Smooth muscle cell (in vitro differentiated cells): ENCODE measurements at regions not wholly inside any gene's neighbourhood (a gene's known extent, or its start where the extent isn't known, plus 50 kb on each side); places are given as distances from the start of the nearest gene placed in this dataset.

Experiments used
- DNase-seq: peaks from one replicate; lab custom pipeline; 2025; ENCODE audit not compliant: unreplicated experiment; lab: John Stamatoyannopoulos, UW
- H2AFZ ChIP-seq: fragments of 200-600 bp; sonication (generic); 2 replicates; pipeline ENCODE4 v1.6.0; 2016; ENCODE audit warnings: antibody characterized with exemption, low read depth, mild to moderate bottlenecking
- H3F3A ChIP-seq: fragments of 200-600 bp; sonication (generic); 2 replicates; pipeline ENCODE4 v1.6.0; 2017; ENCODE audit warnings: antibody characterized with exemption, low read depth
- H3K27ac ChIP-seq: fragments of 200-600 bp; sonication (generic); 2 replicates; pipeline ENCODE4 v1.5.1; 2016; ENCODE audit warnings: low read depth, mild to moderate bottlenecking
- H3K27me3 ChIP-seq: fragments of 200-600 bp; sonication (generic); 2 replicates; pipeline ENCODE4 v1.6.1; 2016; ENCODE audit warnings: low read depth, mild to moderate bottlenecking
- H3K36me3 ChIP-seq: fragments of 200-600 bp; sonication (generic); 2 replicates; pipeline ENCODE4 v1.5.1; 2016; ENCODE audit warnings: low read depth
- H3K4me1 ChIP-seq: fragments of 200-600 bp; sonication (generic); 2 replicates; pipeline ENCODE4 v1.5.1; 2016; ENCODE audit warnings: low read depth
- H3K4me2 ChIP-seq: fragments of 200-600 bp; sonication (generic); 2 replicates; pipeline ENCODE4 v1.6.0; 2016; ENCODE audit warnings: mild to moderate bottlenecking
- H3K4me3 ChIP-seq: fragments of 200-600 bp; sonication (generic); 2 replicates; pipeline ENCODE4 v1.5.1; 2016; ENCODE audit warnings: mild to moderate bottlenecking
- H3K79me2 ChIP-seq: fragments of 200-600 bp; sonication (generic); 2 replicates; pipeline ENCODE4 v1.6.0; 2016; ENCODE audit warnings: low read depth, mild to moderate bottlenecking
- H3K9ac ChIP-seq: fragments of 200-600 bp; sonication (generic); 2 replicates; pipeline ENCODE4 v1.6.0; 2016; ENCODE audit warnings: low read depth
- H3K9me3 ChIP-seq: fragments of 200-600 bp; sonication (generic); replicated peaks from 2 replicates; pipeline ENCODE4 v1.5.1; 2016; ENCODE audit warnings: low read depth
- H4K20me1 ChIP-seq: fragments of 200-600 bp; sonication (generic); 2 replicates; pipeline ENCODE4 v1.6.0; 2016; ENCODE audit warnings: low read depth
- CTCF ChIP-seq: fragments of 200-600 bp; sonication (generic); IDR thresholded peaks from 2 replicates; pipeline ENCODE4 v1.5.1; 2017; ENCODE audit warnings: borderline replicate concordance, mild to moderate bottlenecking, antibody characterized with exemption; ENCODE audit not compliant: insufficient read depth, poor library complexity, severe bottlenecking
- WGBS: methylation state at CpG from one replicate; pipeline ENCODE4 v1.1.7; 2016; ENCODE audit warnings: low lambda C conversion rate; 5-methylcytosine and 5-hydroxymethylcytosine counted together

GRCh38 chr5:122585371-122585770 is 189.5 kb upstream of the SNX2 start:
- Histone ChIP-seq H3F3A (peaks cover 9% of the 10 kb centered on the region), H3K36me3 (no peaks in the 10 kb centered on the region), H3K4me1 (peaks cover 5% of the 10 kb centered on the region), H3K4me2 (peak overlapping the region; percentile 79), H3K4me3 (peak overlapping the region; percentile 15), H3K27me3 (no peaks in the 10 kb centered on the region), H2AFZ (peak overlapping the region; percentile 28), H3K9me3 (no peaks in the 10 kb centered on the region), H3K9ac (peak overlapping the region; percentile 73), H3K79me2 (no peaks in the 10 kb centered on the region), H4K20me1 (no peaks in the 10 kb centered on the region), H3K27ac (peak overlapping the region; percentile 97)
- no peak for TF ChIP-seq CTCF
- 30% methylated on average over 2 of the region's 2 CpGs for WGBS
- DNase-seq: no peak

DNA sequence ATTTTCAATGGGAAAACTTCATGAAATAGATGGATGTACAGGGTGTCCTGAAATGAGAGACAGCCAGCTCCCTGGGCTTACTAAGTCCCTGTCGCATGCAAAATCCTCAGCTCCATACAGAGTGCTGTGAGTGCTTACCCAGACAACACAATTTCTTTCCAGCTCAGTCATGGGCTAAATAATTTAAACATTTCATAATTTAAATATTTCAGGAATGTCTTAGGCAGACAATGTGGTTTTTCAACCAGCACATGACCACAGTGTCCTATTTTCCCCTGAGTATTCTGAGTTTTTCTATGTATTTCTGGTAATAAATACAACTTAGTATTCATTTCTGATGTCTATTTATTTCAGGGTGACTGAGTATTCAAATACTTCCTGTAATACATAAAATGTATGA is 188.5 kb upstream of the SNX2 start:
- Histone ChIP-seq H3K4me2 (peak overlapping the region; percentile 79), H4K20me1 (no peaks in the 10 kb centered on the region), H3K79me2 (no peaks in the 10 kb centered on the region), H3K4me1 (peaks cover 5% of the 10 kb centered on the region), H3K27ac (peak overlapping the region; percentile 97), H3F3A (peaks cover 9% of the 10 kb centered on the region), H3K27me3 (no peaks in the 10 kb centered on the region), H3K9me3 (no peaks in the 10 kb centered on the region), H2AFZ (peak overlapping the region; percentile 28), H3K36me3 (no peaks in the 10 kb centered on the region), H3K4me3 (peak overlapping the region; percentile 15), H3K9ac (peak overlapping the region; percentile 96)
- WGBS: 7% methylated on average over 1 of the region's 1 CpG
- TF ChIP-seq CTCF: no peak
- DNase-seq: no peak

GRCh38 chr5:122591828-122592227 is 183.1 kb upstream of the SNX2 start:
- WGBS: 88% methylated on average over 3 of the region's 3 CpGs

More at GRCh38 chr5:122591828-122592227, 183.1 kb upstream of the SNX2 start:
- Histone ChIP-seq H3K9me3 (no peaks in the 10 kb centered on the region), H3F3A (peaks cover 5% of the 10 kb centered on the region), H3K4me3 (no peak overlapping the region), H3K79me2 (no peaks in the 10 kb centered on the region), H3K27me3 (no peaks in the 10 kb centered on the region), H3K4me1 (no peaks in the 10 kb centered on the region), H3K9ac (no peak overlapping the region), H3K36me3 (no peaks in the 10 kb centered on the region), H3K4me2 (no peak overlapping the region), H3K27ac (no peak overlapping the region), H2AFZ (no peak overlapping the region), H4K20me1 (no peaks in the 10 kb centered on the region)
- TF ChIP-seq CTCF: no peak
- no peak for DNase-seq
